ENCODE measurements at regions not wholly inside any gene's neighbourhood (a gene's known extent, or its start where the extent isn't known, plus 50 kb on each side); places are given as distances from the start of the nearest gene placed in this dataset.

DNA sequence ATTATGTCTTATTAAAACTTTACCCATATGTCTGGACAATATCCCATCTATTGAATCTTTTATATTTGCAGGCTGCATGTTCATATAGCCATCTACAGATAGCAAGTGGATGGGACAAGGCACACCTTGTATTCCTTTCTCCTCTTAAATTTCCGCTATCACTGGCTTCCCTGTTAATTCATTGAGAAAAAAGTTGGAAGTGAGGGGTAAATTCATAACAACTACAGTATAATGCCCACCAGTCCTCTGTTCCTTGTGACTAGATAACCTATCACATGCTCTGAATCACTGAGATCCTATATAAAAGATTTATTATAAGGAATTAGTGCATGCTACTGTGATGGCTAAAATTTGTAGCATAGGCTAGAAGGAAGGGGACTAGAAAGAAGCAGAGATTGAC lies 1005.8 kb upstream of the ATXN8OS start:
- TF ChIP-seq CTCF (IDR thresholded peaks at IDR 0.05; ENCODE audit: low read depth, low read length, missing input control) (no peak), EGR1 (IDR thresholded peaks at IDR 0.05; ENCODE audit: low read depth in 2 of 2) (no peak), REST (IDR thresholded peaks at IDR 0.05) (no peak), JUND (IDR thresholded peaks at IDR 0.05) (no peak)
